GM21529 (cell line): ENCODE measurements at regions not wholly inside any gene's neighbourhood (a gene's known extent, or its start where the extent isn't known, plus 50 kb on each side); places are given as distances from the start of the nearest gene placed in this dataset.

Source experiments
- ATAC-seq: cut with Tn5 transposase; IDR thresholded peaks from one replicate; pipeline ENCODE4 v1.9.1; 2021; ENCODE audit not compliant: unreplicated experiment

- no peak for ATAC-seq
These were observed 315.8 kb downstream of the HAPSTR1 start for GRCh38 chr16:9407206-9407758.

- no peak for ATAC-seq
These were observed 316.9 kb downstream of the HAPSTR1 start for GRCh38 chr16:9408297-9408878.

- no peak for ATAC-seq
These were observed 318.4 kb downstream of the HAPSTR1 start for GRCh38 chr16:9409560-9410493.

GRCh38 chr16:9411426-9411825 is 320.0 kb downstream of the HAPSTR1 start:
- ATAC-seq, result no peak

GRCh38 chr16:9412031-9412914 is 320.8 kb downstream of the HAPSTR1 start:
- ATAC-seq, result no peak

GRCh38 chr16:9412915-9413264 is 321.4 kb downstream of the HAPSTR1 start:
- no peak for ATAC-seq

GRCh38 chr16:9415545-9415944 is 324.1 kb downstream of the HAPSTR1 start:
- ATAC-seq, result no peak

GRCh38 chr16:9417898-9418297 is 326.5 kb downstream of the HAPSTR1 start:
- ATAC-seq, result no peak

GRCh38 chr16:9419161-9419560 is 327.7 kb downstream of the HAPSTR1 start:
- ATAC-seq, result no peak

- no peak for ATAC-seq
These were observed 331.5 kb downstream of the HAPSTR1 start for GRCh38 chr16:9422762-9423513.

- no peak for ATAC-seq
These were observed 333.8 kb downstream of the HAPSTR1 start for GRCh38 chr16:9425236-9425635.

- ATAC-seq, result no peak
These were observed 337.0 kb downstream of the HAPSTR1 start for GRCh38 chr16:9428355-9429005.

- ATAC-seq, result no peak
These were observed 338.3 kb downstream of the HAPSTR1 start for GRCh38 chr16:9429646-9430330.

- ATAC-seq, result no peak
These were observed 343.2 kb downstream of the HAPSTR1 start for GRCh38 chr16:9434659-9435058.

- ATAC-seq, result no peak
These were observed 344.7 kb downstream of the HAPSTR1 start for GRCh38 chr16:9436175-9436574.

- no peak for ATAC-seq
These were observed 345.7 kb downstream of the HAPSTR1 start for GRCh38 chr16:9437115-9437514.

GRCh38 chr16:9438991-9439390 is 347.5 kb downstream of the HAPSTR1 start:
- ATAC-seq, result no peak

GRCh38 chr16:9441012-9441411 is 349.6 kb downstream of the HAPSTR1 start:
- ATAC-seq, result no peak

GRCh38 chr16:9443864-9444263 is 352.4 kb downstream of the HAPSTR1 start:
- ATAC-seq, result no peak
